HL-60 (cell line): ENCODE measurements at regions not wholly inside any gene's neighbourhood (a gene's known extent, or its start where the extent isn't known, plus 50 kb on each side); places are given as distances from the start of the nearest gene placed in this dataset.

Experiments
- DNase-seq, 2 experiments: peaks; one replicate each; pipeline ENCODE4 v3.0.0-alpha.2; 2010 to 2020; ENCODE audit warnings: low read depth in 1 of 2, low spot score in 1 of 2
- H3K27ac ChIP-seq: fragments of 250-450 bp; sonication (Bioruptor Pico); replicated peaks from 2 replicates; pipeline ENCODE4 v1.5.1; 2020; ENCODE audit warnings: mild to moderate bottlenecking, moderate library complexity
- H3K27me3 ChIP-seq: fragments of 250-450 bp; sonication (Bioruptor Pico); 2 replicates; pipeline ENCODE4 v1.5.1; 2021; ENCODE audit warnings: mild to moderate bottlenecking, moderate library complexity; ENCODE audit not compliant: insufficient read depth, poor library complexity, severe bottlenecking
- H3K4me3 ChIP-seq: replicated peaks from 2 replicates; pipeline ENCODE4 v1.5.1; 2011; ENCODE audit warnings: mild to moderate bottlenecking, control low read depth, low read length; ENCODE audit not compliant: insufficient read depth
- CTCF ChIP-seq: IDR thresholded peaks from one replicate; pipeline ENCODE4 v1.5.1; 2011; ENCODE audit warnings: low read length, control low read depth, inconsistent platforms; ENCODE audit not compliant: insufficient read depth
- GABPA ChIP-seq: IDR thresholded peaks from 2 replicates; pipeline ENCODE4 v1.6.1; 2012; ENCODE audit warnings: low read depth
- POLR2AphosphoS5 ChIP-seq: IDR thresholded peaks from 2 replicates; pipeline ENCODE4 v1.6.1; 2012; ENCODE audit warnings: low read depth
- SPI1 ChIP-seq: IDR thresholded peaks from 2 replicates; pipeline ENCODE4 v1.6.1; 2012; ENCODE audit warnings: low read depth, mild to moderate bottlenecking, borderline replicate concordance
- TF ChIP-seq, protein P1 (sequence below): IDR thresholded peaks from 2 replicates; pipeline ENCODE4 v1.6.1; 2012; ENCODE audit warnings: low read depth; ENCODE audit not compliant: insufficient replicate concordance

DNA sequence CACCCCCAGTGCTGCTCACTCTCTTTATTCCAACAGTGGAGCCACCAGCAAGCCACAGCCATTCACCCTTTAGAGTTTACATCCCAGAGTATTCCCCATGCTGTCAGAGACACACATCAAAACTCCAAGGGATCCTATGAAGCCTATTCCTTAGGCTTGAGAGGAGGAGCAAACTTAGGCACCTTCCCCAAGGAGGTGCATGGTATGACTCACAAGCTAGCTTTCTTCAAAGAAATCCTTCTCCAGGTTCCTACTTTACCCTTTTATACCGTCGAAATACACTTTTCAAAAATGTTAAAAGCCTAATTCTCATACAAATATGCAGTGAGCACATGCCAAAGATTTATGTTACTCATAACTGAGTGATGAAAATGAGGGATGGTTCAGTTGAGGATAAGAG is 175.4 kb downstream of the ETNK1 start:
- no peaks in the 10 kb centered on the region for H3K27me3 ChIP-seq
- no peak overlapping the region for H3K4me3 ChIP-seq
- H3K27ac ChIP-seq: no peak overlapping the region
- DNase-seq: no peak
- TF ChIP-seq CTCF: no peak
- TF ChIP-seq GABPA: no peak
- no peak for TF ChIP-seq SPI1
- TF ChIP-seq, protein P1, sequence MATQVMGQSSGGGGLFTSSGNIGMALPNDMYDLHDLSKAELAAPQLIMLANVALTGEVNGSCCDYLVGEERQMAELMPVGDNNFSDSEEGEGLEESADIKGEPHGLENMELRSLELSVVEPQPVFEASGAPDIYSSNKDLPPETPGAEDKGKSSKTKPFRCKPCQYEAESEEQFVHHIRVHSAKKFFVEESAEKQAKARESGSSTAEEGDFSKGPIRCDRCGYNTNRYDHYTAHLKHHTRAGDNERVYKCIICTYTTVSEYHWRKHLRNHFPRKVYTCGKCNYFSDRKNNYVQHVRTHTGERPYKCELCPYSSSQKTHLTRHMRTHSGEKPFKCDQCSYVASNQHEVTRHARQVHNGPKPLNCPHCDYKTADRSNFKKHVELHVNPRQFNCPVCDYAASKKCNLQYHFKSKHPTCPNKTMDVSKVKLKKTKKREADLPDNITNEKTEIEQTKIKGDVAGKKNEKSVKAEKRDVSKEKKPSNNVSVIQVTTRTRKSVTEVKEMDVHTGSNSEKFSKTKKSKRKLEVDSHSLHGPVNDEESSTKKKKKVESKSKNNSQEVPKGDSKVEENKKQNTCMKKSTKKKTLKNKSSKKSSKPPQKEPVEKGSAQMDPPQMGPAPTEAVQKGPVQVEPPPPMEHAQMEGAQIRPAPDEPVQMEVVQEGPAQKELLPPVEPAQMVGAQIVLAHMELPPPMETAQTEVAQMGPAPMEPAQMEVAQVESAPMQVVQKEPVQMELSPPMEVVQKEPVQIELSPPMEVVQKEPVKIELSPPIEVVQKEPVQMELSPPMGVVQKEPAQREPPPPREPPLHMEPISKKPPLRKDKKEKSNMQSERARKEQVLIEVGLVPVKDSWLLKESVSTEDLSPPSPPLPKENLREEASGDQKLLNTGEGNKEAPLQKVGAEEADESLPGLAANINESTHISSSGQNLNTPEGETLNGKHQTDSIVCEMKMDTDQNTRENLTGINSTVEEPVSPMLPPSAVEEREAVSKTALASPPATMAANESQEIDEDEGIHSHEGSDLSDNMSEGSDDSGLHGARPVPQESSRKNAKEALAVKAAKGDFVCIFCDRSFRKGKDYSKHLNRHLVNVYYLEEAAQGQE: no peak
- no peak for TF ChIP-seq POLR2AphosphoS5

- no peak for DNase-seq
- H3K4me3 ChIP-seq: no peak overlapping the region
- no peaks in the 10 kb centered on the region for H3K27me3 ChIP-seq
- TF ChIP-seq SPI1 (no peak), CTCF (no peak), POLR2AphosphoS5 (no peak), GABPA (no peak)
- TF ChIP-seq, protein P1: no peak
- no peak overlapping the region for H3K27ac ChIP-seq
Observed at GRCh38 chr12:22802883-22803630, 178.1 kb downstream of the ETNK1 start.

DNA sequence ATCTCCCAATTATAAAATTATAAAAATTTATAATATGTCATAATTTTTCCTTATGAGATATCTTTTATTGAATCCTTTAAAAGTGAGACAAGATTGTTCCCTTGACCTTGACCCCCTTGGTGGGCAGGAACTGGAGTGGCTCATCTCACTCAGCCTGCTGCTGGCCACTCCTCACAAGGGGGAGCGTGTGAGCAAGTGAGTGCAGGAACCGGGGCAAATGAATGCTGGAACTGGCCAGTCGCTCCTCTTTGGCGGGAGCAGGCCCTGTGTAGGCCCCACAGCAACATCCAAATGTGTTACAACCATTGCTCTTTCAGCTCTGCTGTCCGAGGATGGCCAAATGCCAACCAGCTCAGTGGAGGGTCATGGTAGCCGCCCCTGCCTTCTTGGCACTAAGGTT is 178.8 kb downstream of the ETNK1 start:
- Histone ChIP-seq H3K27ac (no peak overlapping the region), H3K4me3 (no peak overlapping the region), H3K27me3 (no peaks in the 10 kb centered on the region)
- TF ChIP-seq POLR2AphosphoS5 (no peak), CTCF (no peak), GABPA (no peak), SPI1 (no peak)
- TF ChIP-seq, protein P1: no peak
- no peak for DNase-seq
